ENCODE measurements at regions not wholly inside any gene's neighbourhood (a gene's known extent, or its start where the extent isn't known, plus 50 kb on each side); places are given as distances from the start of the nearest gene placed in this dataset.

- no peak for ATAC-seq
- intact Hi-C loops (cut with DNase I; ENCODE audit: low total_unique reads): no loop called here
- no peaks in the 10 kb centered on the region for H3K36me3 ChIP-seq
- in situ Hi-C loops (cut with MboI; ENCODE audit: low sequenced_read_pairs in 4 of 4): no loop called here
- H3K9me3 ChIP-seq: no peaks in the 10 kb centered on the region
- no peaks in the 10 kb centered on the region for H3K27me3 ChIP-seq
- TF ChIP-seq, protein P1, sequence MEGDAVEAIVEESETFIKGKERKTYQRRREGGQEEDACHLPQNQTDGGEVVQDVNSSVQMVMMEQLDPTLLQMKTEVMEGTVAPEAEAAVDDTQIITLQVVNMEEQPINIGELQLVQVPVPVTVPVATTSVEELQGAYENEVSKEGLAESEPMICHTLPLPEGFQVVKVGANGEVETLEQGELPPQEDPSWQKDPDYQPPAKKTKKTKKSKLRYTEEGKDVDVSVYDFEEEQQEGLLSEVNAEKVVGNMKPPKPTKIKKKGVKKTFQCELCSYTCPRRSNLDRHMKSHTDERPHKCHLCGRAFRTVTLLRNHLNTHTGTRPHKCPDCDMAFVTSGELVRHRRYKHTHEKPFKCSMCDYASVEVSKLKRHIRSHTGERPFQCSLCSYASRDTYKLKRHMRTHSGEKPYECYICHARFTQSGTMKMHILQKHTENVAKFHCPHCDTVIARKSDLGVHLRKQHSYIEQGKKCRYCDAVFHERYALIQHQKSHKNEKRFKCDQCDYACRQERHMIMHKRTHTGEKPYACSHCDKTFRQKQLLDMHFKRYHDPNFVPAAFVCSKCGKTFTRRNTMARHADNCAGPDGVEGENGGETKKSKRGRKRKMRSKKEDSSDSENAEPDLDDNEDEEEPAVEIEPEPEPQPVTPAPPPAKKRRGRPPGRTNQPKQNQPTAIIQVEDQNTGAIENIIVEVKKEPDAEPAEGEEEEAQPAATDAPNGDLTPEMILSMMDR (IDR thresholded peaks at IDR 0.05 in 4 of 5, conservative IDR thresholded peaks at IDR 0.05 in 1 of 5): no peak
- TF ChIP-seq POLR2A (IDR thresholded peaks at IDR 0.05): no peak
- no peak overlapping the region for H3K4me3 ChIP-seq
- H3K4me1 ChIP-seq: no peaks in the 10 kb centered on the region
- DNase-seq: no peak
- H3K27ac ChIP-seq: no peak overlapping the region
Observed at GRCh38 chr10:130461631-130462030, 325.4 kb downstream of the GLRX3 start.

GRCh38 chr10:130463104-130463875, 327.1 kb downstream of the GLRX3 start:
- intact Hi-C loops (cut with DNase I; ENCODE audit: low total_unique reads): no loop called here
- H3K27me3 ChIP-seq: no peaks in the 10 kb centered on the region
- H3K4me3 ChIP-seq: no peak overlapping the region
- in situ Hi-C loops (cut with MboI; ENCODE audit: low sequenced_read_pairs in 4 of 4): no loop called here
- no peak for ATAC-seq
- H3K27ac ChIP-seq: no peak overlapping the region
- no peak for DNase-seq
- TF ChIP-seq, protein P1 (IDR thresholded peaks at IDR 0.05 in 4 of 5, conservative IDR thresholded peaks at IDR 0.05 in 1 of 5): no peak
- no peak for TF ChIP-seq POLR2A (IDR thresholded peaks at IDR 0.05)
- H3K4me1 ChIP-seq: no peaks in the 10 kb centered on the region
- H3K36me3 ChIP-seq: no peaks in the 10 kb centered on the region
- no peaks in the 10 kb centered on the region for H3K9me3 ChIP-seq

GRCh38 chr10:130463876-130464364, 327.7 kb downstream of the GLRX3 start:
- ATAC-seq (no peak), DNase-seq (no peak)
- TF ChIP-seq, protein P1 (IDR thresholded peaks at IDR 0.05 in 4 of 5, conservative IDR thresholded peaks at IDR 0.05 in 1 of 5): no peak

GRCh38 chr10:130464426-130464825, 328.2 kb downstream of the GLRX3 start:
- Histone ChIP-seq H3K4me1 (no peaks in the 10 kb centered on the region), H3K9me3 (no peaks in the 10 kb centered on the region), H3K36me3 (no peaks in the 10 kb centered on the region), H3K27ac (no peak overlapping the region), H3K27me3 (no peaks in the 10 kb centered on the region), H3K4me3 (no peak overlapping the region)
- no peak for TF ChIP-seq POLR2A (IDR thresholded peaks at IDR 0.05)
- TF ChIP-seq, protein P1 (IDR thresholded peaks at IDR 0.05 in 4 of 5, conservative IDR thresholded peaks at IDR 0.05 in 1 of 5): no peak
- in situ Hi-C loops (cut with MboI; ENCODE audit: low sequenced_read_pairs in 4 of 4) (no loop called here), intact Hi-C loops (cut with DNase I; ENCODE audit: low total_unique reads) (no loop called here)
- DNase-seq: no peak
- no peak for ATAC-seq

More at GRCh38 chr10:130463876-130464364, 327.7 kb downstream of the GLRX3 start:
- Histone ChIP-seq H3K4me1 (no peaks in the 10 kb centered on the region), H3K9me3 (no peaks in the 10 kb centered on the region), H3K27ac (no peak overlapping the region), H3K36me3 (no peaks in the 10 kb centered on the region), H3K4me3 (no peak overlapping the region), H3K27me3 (no peaks in the 10 kb centered on the region)
- intact Hi-C loops (cut with DNase I; ENCODE audit: low total_unique reads) (no loop called here), in situ Hi-C loops (cut with MboI; ENCODE audit: low sequenced_read_pairs in 4 of 4) (no loop called here)
